Epithelial cell of prostate (primary cell): ENCODE measurements at regions not wholly inside any gene's neighbourhood (a gene's known extent, or its start where the extent isn't known, plus 50 kb on each side); places are given as distances from the start of the nearest gene placed in this dataset.
"Not testable (repeated sequence)": the region's sequence is repeated elsewhere in the genome, so short reads cannot be mapped to it uniquely, and the experiment has no call there.

Source experiments
- DNase-seq: peaks from one replicate; pipeline ENCODE4 v3.0.0-alpha.2; 2011; ENCODE audit warnings: low read depth, low spot score
- H3K27ac ChIP-seq: fragments of 450-650 bp; 2 replicates; pipeline ENCODE4 v1.5.1; 2017; ENCODE audit warnings: mild to moderate bottlenecking

GRCh38 chr20:55461519-55461918 lies 543.8 kb downstream of the CBLN4 start:
- no peak overlapping the region for H3K27ac ChIP-seq
- DNase-seq = no peak

- no peak for DNase-seq
- H3K27ac ChIP-seq = peak overlapping the region; percentile 65
Observed at GRCh38 chr20:55456316-55456940, 548.9 kb downstream of the CBLN4 start.

- no peak for DNase-seq
- H3K27ac ChIP-seq = no peak overlapping the region
Observed at GRCh38 chr20:55449091-55449490, 556.2 kb downstream of the CBLN4 start.

- peak; percentile 3 for DNase-seq
- no peak overlapping the region for H3K27ac ChIP-seq
Observed at GRCh38 chr20:55446301-55446700, 559.0 kb downstream of the CBLN4 start.

- no peak for DNase-seq
- no peak overlapping the region for H3K27ac ChIP-seq
Observed at GRCh38 chr20:55439070-55439469, 566.2 kb downstream of the CBLN4 start.

GRCh38 chr20:55437798-55438415 lies 567.4 kb downstream of the CBLN4 start:
- no peak for DNase-seq

GRCh38 chr20:55424968-55425367 lies 580.4 kb downstream of the CBLN4 start:
- no peak overlapping the region for H3K27ac ChIP-seq

More at GRCh38 chr20:55437798-55438415, 567.4 kb downstream of the CBLN4 start:
- H3K27ac ChIP-seq = no peak overlapping the region

GRCh38 chr20:55424476-55424875 lies 580.8 kb downstream of the CBLN4 start:
- no peak overlapping the region for H3K27ac ChIP-seq
- DNase-seq = no peak

More at GRCh38 chr20:55424968-55425367, 580.4 kb downstream of the CBLN4 start:
- DNase-seq = no peak

GRCh38 chr20:55417836-55418235 lies 587.5 kb downstream of the CBLN4 start:
- no peak overlapping the region for H3K27ac ChIP-seq
- DNase-seq = no peak

GRCh38 chr20:55415567-55416142 lies 589.7 kb downstream of the CBLN4 start:
- DNase-seq = peak; percentile 14
- H3K27ac ChIP-seq = no peak overlapping the region

- not testable (repeated sequence) for DNase-seq, H3K27ac ChIP-seq
Observed at GRCh38 chr20:55412508-55412907, 592.8 kb downstream of the CBLN4 start.

GRCh38 chr20:55406891-55407290 lies 598.4 kb downstream of the CBLN4 start:
- no peak overlapping the region for H3K27ac ChIP-seq
- no peak for DNase-seq

- DNase-seq = peak; percentile 20
- H3K27ac ChIP-seq = no peak overlapping the region
Observed at GRCh38 chr20:55394592-55394991, 610.7 kb downstream of the CBLN4 start.

GRCh38 chr20:55390791-55391190 lies 614.5 kb downstream of the CBLN4 start:
- DNase-seq = no peak
- H3K27ac ChIP-seq = no peak overlapping the region

GRCh38 chr20:55386686-55387085 lies 618.6 kb downstream of the CBLN4 start:
- DNase-seq = peak; percentile 84
- H3K27ac ChIP-seq = peak overlapping the region; percentile 3

GRCh38 chr20:55375920-55376319 lies 629.4 kb downstream of the CBLN4 start:
- DNase-seq = no peak
- H3K27ac ChIP-seq = no peak overlapping the region

- DNase-seq = no peak
- H3K27ac ChIP-seq = no peak overlapping the region
Observed at GRCh38 chr20:55365745-55366144, 639.6 kb downstream of the CBLN4 start.

GRCh38 chr20:55360895-55361294 lies 644.4 kb downstream of the CBLN4 start:
- H3K27ac ChIP-seq = no peak overlapping the region
- DNase-seq = no peak

GRCh38 chr20:55354720-55355119 lies 650.6 kb downstream of the CBLN4 start:
- no peak overlapping the region for H3K27ac ChIP-seq
- DNase-seq = no peak

- H3K27ac ChIP-seq = no peak overlapping the region
- no peak for DNase-seq
Observed at GRCh38 chr20:55353206-55353605, 652.1 kb downstream of the CBLN4 start.

- no peak for DNase-seq
- H3K27ac ChIP-seq = no peak overlapping the region
Observed at GRCh38 chr20:55348223-55348622, 657.1 kb downstream of the CBLN4 start.

GRCh38 chr20:55342822-55343221 lies 662.5 kb downstream of the CBLN4 start:
- DNase-seq = no peak
- no peak overlapping the region for H3K27ac ChIP-seq
